Chondrocyte (in vitro differentiated cells): ENCODE measurements at regions not wholly inside any gene's neighbourhood (a gene's known extent, or its start where the extent isn't known, plus 50 kb on each side); places are given as distances from the start of the nearest gene placed in this dataset.

Experiments
- DNase-seq: peaks from one replicate; pipeline ENCODE4 v3.0.0; 2021; ENCODE audit warnings: mixed read lengths, low spot score
- H3K27ac Mint-ChIP-seq: one replicate; pipeline ENCODE4 v1.8.0; 2021; ENCODE audit warnings: mild to moderate bottlenecking, moderate library complexity, mixed read lengths; ENCODE audit not compliant: unreplicated experiment
- H3K27me3 Mint-ChIP-seq: 2 replicates; pipeline ENCODE4 v1.8.0; 2021; ENCODE audit warnings: low read depth, mixed read lengths
- H3K36me3 Mint-ChIP-seq: 2 replicates; pipeline ENCODE4 v1.8.0; 2021; ENCODE audit warnings: low read depth, mixed read lengths
- H3K4me1 Mint-ChIP-seq: 2 replicates; pipeline ENCODE4 v1.8.0; 2021; ENCODE audit warnings: low read depth, mild to moderate bottlenecking, mixed read lengths
- H3K4me3 Mint-ChIP-seq: one replicate; pipeline ENCODE4 v1.8.0; 2021; ENCODE audit warnings: mild to moderate bottlenecking, moderate library complexity, mixed read lengths; ENCODE audit not compliant: unreplicated experiment
- H3K9me3 Mint-ChIP-seq: 2 replicates; pipeline ENCODE4 v1.8.0; 2021; ENCODE audit warnings: low read depth, mixed read lengths
- TF ChIP-seq, protein P1 (sequence below): fragments of 200-600 bp; sonication (generic); IDR thresholded peaks from 2 replicates; pipeline ENCODE4 v1.5.0; 2021; ENCODE audit warnings: antibody characterized with exemption, mild to moderate bottlenecking, moderate library complexity

DNA sequence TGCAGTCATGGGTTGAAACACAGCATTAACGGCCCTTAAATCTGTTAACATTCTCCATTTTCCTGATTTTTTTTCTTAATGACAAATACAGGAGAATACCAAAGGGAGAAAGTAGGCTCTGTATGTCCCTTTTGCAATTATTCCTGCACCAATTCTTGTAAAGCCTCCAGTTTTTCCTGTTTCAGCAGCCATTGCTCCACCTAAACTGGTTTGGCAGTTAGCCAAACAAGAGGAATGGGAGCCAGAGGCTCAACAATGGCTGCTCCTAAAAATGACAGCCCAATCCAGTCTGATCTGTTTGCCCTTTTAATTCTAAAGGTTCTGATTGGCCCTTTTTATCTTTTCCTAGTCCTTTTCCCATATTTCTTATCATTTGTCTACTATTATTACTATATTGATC is 284.2 kb upstream of the SGK1 start:
- DNase-seq, result no peak
- TF ChIP-seq, protein P1, sequence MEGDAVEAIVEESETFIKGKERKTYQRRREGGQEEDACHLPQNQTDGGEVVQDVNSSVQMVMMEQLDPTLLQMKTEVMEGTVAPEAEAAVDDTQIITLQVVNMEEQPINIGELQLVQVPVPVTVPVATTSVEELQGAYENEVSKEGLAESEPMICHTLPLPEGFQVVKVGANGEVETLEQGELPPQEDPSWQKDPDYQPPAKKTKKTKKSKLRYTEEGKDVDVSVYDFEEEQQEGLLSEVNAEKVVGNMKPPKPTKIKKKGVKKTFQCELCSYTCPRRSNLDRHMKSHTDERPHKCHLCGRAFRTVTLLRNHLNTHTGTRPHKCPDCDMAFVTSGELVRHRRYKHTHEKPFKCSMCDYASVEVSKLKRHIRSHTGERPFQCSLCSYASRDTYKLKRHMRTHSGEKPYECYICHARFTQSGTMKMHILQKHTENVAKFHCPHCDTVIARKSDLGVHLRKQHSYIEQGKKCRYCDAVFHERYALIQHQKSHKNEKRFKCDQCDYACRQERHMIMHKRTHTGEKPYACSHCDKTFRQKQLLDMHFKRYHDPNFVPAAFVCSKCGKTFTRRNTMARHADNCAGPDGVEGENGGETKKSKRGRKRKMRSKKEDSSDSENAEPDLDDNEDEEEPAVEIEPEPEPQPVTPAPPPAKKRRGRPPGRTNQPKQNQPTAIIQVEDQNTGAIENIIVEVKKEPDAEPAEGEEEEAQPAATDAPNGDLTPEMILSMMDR, result no peak
- peaks cover 15% of the 10 kb centered on the region for H3K9me3 Mint-ChIP-seq
- no peaks in the 10 kb centered on the region for H3K27me3 Mint-ChIP-seq
- no peak overlapping the region for H3K27ac Mint-ChIP-seq
- no peaks in the 10 kb centered on the region for H3K4me1 Mint-ChIP-seq
- H3K36me3 Mint-ChIP-seq, result peaks cover 5% of the 10 kb centered on the region
- no peak overlapping the region for H3K4me3 Mint-ChIP-seq

DNA sequence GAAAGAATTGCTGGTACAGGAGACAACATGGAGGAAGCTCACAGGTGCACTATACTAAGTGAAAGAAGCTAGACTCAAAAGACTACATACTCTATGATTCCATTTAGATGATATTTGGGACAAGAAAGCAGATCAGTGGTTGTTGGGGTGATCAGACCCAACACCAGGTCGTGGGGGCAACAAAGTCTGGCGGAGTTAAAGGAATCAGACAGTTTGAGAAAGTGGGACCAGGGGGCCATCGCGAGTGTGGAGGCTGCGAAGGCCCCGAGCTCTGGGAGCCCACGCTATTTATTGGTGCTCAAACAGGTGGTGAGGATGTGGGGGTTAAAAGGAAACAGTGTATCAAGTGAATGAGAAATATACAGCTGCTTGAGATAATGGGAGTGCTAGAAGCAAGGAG is 282.8 kb upstream of the SGK1 start:
- H3K27ac Mint-ChIP-seq, result no peak overlapping the region
- H3K4me3 Mint-ChIP-seq, result no peak overlapping the region
- DNase-seq, result no peak
- peaks cover 15% of the 10 kb centered on the region for H3K9me3 Mint-ChIP-seq
- TF ChIP-seq, protein P1, result no peak
- peaks cover 5% of the 10 kb centered on the region for H3K36me3 Mint-ChIP-seq
- H3K4me1 Mint-ChIP-seq, result no peaks in the 10 kb centered on the region
- H3K27me3 Mint-ChIP-seq, result no peaks in the 10 kb centered on the region

DNA sequence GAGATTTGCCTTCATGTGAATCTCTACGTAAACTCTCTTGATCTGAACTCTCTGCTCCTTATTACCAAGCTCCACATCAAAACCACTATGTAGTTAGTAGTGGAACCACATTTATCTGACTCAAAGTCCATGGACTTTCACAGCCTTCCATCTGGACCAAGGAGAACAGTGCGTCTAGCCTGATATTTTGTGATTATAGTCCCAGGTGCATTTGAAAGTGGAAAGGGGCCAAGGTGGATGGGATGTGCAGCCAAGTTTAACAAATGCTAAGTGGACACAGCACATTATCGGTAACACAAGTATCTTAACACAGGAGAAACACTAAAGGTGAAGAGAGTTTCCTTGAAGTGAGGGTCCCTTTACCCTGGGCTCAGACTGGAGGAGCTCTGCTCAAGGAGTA is 281.2 kb upstream of the SGK1 start:
- Mint-ChIP-seq H3K27ac (no peak overlapping the region), H3K4me1 (no peaks in the 10 kb centered on the region), H3K9me3 (peaks cover 12% of the 10 kb centered on the region), H3K27me3 (no peaks in the 10 kb centered on the region), H3K36me3 (peaks cover 5% of the 10 kb centered on the region), H3K4me3 (no peak overlapping the region)
- TF ChIP-seq, protein P1, result no peak
- no peak for DNase-seq

DNA sequence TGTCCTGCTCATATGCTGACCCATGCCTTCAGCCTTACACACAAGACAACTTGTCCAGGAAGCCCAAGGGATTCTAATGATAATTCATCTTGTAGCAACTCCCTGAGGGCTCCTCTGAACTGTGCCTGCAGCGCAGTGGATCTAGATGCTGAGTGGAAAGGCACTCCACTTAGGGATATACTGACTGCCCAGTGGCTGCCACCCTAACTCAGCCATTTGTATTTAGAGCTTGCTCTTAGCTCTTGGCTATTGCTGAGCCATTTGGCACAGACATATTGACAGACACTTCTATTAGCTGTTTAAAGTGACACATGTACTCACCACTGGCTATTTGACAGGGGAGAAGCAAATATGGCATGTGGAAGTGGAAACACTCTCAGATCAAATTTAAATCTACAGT is 278.3 kb upstream of the SGK1 start:
- DNase-seq, result no peak
- TF ChIP-seq, protein P1, result no peak
- Mint-ChIP-seq H3K4me1 (peaks cover 11% of the 10 kb centered on the region), H3K27me3 (no peaks in the 10 kb centered on the region), H3K4me3 (no peak overlapping the region), H3K27ac (no peak overlapping the region), H3K36me3 (peaks cover 5% of the 10 kb centered on the region), H3K9me3 (peaks cover 8% of the 10 kb centered on the region)

DNA sequence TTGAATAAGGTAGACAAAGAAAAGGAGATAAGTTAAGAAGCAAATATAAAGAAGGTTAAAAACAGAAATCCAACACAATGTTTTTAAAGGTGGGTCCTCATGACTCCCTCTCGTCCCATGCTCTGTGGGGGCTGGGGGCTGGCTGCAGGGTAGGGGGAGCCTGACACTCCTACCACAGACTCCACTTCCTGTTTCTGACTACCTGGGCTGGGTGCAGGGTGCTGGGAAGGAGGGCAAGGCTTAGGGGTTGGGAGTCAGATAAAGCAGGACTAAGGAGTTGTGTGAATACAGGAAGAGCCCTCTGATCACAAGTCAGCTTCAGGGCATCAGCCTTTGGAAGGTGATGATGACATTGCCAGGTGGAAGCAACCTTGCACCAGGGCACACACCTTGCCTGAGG is 277.0 kb upstream of the SGK1 start:
- DNase-seq, result no peak
- Mint-ChIP-seq H3K4me3 (no peak overlapping the region), H3K27me3 (no peaks in the 10 kb centered on the region), H3K36me3 (no peaks in the 10 kb centered on the region), H3K27ac (no peak overlapping the region), H3K9me3 (no peaks in the 10 kb centered on the region), H3K4me1 (peaks cover 20% of the 10 kb centered on the region)
- TF ChIP-seq, protein P1, result no peak
